SU-DHL-6 (cell line): ENCODE measurements at regions not wholly inside any gene's neighbourhood (a gene's known extent, or its start where the extent isn't known, plus 50 kb on each side); places are given as distances from the start of the nearest gene placed in this dataset.

Experiments
- H2AFZ ChIP-seq: fragments of 200-600 bp; sonication (generic); 2 replicates; pipeline ENCODE4 v1.6.1; 2014; ENCODE audit warnings: low read depth, mild to moderate bottlenecking, moderate library complexity, mixed read lengths, antibody characterized with exemption, low read length; ENCODE audit not compliant: severe bottlenecking
- H3F3A ChIP-seq: fragments of 200-600 bp; shearing (Covaris generic); 2 replicates; pipeline ENCODE4 v1.6.0; 2016; ENCODE audit warnings: antibody characterized with exemption, mild to moderate bottlenecking; ENCODE audit not compliant: insufficient read depth
- H3K27ac ChIP-seq: fragments of 200-600 bp; sonication (generic); 2 replicates; pipeline ENCODE4 v1.5.1; 2016; ENCODE audit warnings: low read depth, mild to moderate bottlenecking, low read length, moderate library complexity, mixed read lengths
- H3K27me3 ChIP-seq: fragments of 200-600 bp; sonication (generic), shearing (Covaris generic); 2 replicates; pipeline ENCODE4 v1.6.0; 2014; ENCODE audit warnings: mild to moderate bottlenecking, low read length
- H3K36me3 ChIP-seq: fragments of 200-600 bp; sonication (generic); 2 replicates; pipeline ENCODE4 v1.6.1; 2014; ENCODE audit warnings: mild to moderate bottlenecking, low read length, mixed read lengths
- H3K4me2 ChIP-seq: fragments of 300-600, 200-600 bp; shearing (Covaris generic), sonication (generic); 2 replicates; pipeline ENCODE4 v1.6.0; 2014; ENCODE audit warnings: low read length, low read depth, mild to moderate bottlenecking; ENCODE audit not compliant: poor library complexity, severe bottlenecking
- H3K4me3 ChIP-seq: fragments of 200-600 bp; sonication (generic); 2 replicates; pipeline ENCODE4 v1.5.1; 2014; ENCODE audit warnings: antibody characterized with exemption, low read length, mild to moderate bottlenecking, mixed read lengths; ENCODE audit not compliant: insufficient read depth, poor library complexity, severe bottlenecking
- H3K79me2 ChIP-seq: fragments of 200-600 bp; sonication (generic); 2 replicates; pipeline ENCODE4 v1.6.1; 2014; ENCODE audit warnings: mild to moderate bottlenecking, low read length, moderate library complexity; ENCODE audit not compliant: insufficient read depth
- H3K9ac ChIP-seq: fragments of 200-600 bp; sonication (generic); 2 replicates; pipeline ENCODE4 v1.7.0; 2014; ENCODE audit warnings: mild to moderate bottlenecking, low read length
- H3K9me2 ChIP-seq: fragments of 200-600 bp; sonication (generic); replicated peaks from 2 replicates; pipeline ENCODE4 v1.6.1; 2014; ENCODE audit warnings: low read length; ENCODE audit not compliant: insufficient read depth
- H3K9me3 ChIP-seq: fragments of 200-600 bp; sonication (generic); 2 replicates; pipeline ENCODE4 v1.6.1; 2014; ENCODE audit warnings: low read length, mixed read lengths; ENCODE audit not compliant: insufficient read depth
- H4K20me1 ChIP-seq: fragments of 200-600 bp; sonication (generic); 2 replicates; pipeline ENCODE4 v1.6.1; 2014; ENCODE audit warnings: low read depth, mild to moderate bottlenecking, antibody characterized with exemption, low read length, moderate library complexity, mixed read lengths
- EZH2phosphoT487 ChIP-seq: fragments of 200-600 bp; sonication (generic), shearing (Covaris generic); conservative IDR thresholded peaks from 2 replicates; pipeline ENCODE4 v1.6.1; 2018; ENCODE audit warnings: mild to moderate bottlenecking, antibody characterized with exemption, low read length, moderate library complexity, mixed read lengths
- TF ChIP-seq, protein P1 (sequence below): fragments of 200-600 bp; sonication (generic); IDR thresholded peaks from one replicate; pipeline ENCODE4 v1.5.1; 2017; ENCODE audit warnings: antibody characterized with exemption, mild to moderate bottlenecking, low read length, moderate library complexity; ENCODE audit not compliant: insufficient read depth, poor library complexity, severe bottlenecking

DNA sequence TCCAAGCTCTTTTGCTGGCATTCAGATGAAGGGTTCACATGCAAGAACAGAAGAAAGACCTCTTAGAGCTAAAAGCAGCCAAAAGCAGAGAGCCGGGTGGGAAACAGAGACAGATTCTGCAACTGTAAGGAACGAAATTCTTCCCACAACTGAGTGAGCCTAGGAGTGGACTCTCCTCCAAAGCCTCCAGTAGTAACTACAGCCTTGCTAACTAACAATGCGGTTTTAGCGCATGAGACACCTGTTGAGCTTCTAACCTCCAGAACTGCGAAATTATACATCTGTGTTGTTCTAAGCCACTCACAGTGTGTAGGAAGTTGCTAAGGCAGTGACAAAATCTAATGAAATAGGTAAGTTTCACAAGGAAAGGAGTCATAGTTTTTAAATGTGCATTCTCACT lies 98.1 kb upstream of the SLITRK1 start:
- TF ChIP-seq EZH2phosphoT487 = no peak
- TF ChIP-seq, protein P1, sequence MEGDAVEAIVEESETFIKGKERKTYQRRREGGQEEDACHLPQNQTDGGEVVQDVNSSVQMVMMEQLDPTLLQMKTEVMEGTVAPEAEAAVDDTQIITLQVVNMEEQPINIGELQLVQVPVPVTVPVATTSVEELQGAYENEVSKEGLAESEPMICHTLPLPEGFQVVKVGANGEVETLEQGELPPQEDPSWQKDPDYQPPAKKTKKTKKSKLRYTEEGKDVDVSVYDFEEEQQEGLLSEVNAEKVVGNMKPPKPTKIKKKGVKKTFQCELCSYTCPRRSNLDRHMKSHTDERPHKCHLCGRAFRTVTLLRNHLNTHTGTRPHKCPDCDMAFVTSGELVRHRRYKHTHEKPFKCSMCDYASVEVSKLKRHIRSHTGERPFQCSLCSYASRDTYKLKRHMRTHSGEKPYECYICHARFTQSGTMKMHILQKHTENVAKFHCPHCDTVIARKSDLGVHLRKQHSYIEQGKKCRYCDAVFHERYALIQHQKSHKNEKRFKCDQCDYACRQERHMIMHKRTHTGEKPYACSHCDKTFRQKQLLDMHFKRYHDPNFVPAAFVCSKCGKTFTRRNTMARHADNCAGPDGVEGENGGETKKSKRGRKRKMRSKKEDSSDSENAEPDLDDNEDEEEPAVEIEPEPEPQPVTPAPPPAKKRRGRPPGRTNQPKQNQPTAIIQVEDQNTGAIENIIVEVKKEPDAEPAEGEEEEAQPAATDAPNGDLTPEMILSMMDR = no peak
- Histone ChIP-seq H3K9ac (no peak overlapping the region), H3K27me3 (no peaks in the 10 kb centered on the region), H3K9me3 (no peaks in the 10 kb centered on the region), H3K4me2 (no peak overlapping the region), H3K36me3 (no peaks in the 10 kb centered on the region), H3K27ac (no peak overlapping the region), H3K9me2 (no peaks in the 10 kb centered on the region), H3F3A (no peaks in the 10 kb centered on the region), H4K20me1 (no peaks in the 10 kb centered on the region), H3K79me2 (no peaks in the 10 kb centered on the region), H3K4me3 (no peak overlapping the region), H2AFZ (no peak overlapping the region)

- H4K20me1 ChIP-seq = no peaks in the 10 kb centered on the region
- H3F3A ChIP-seq = no peaks in the 10 kb centered on the region
- no peak overlapping the region for H3K9ac ChIP-seq
- TF ChIP-seq, protein P1 = no peak
- TF ChIP-seq EZH2phosphoT487 = no peak
- no peak overlapping the region for H3K4me2 ChIP-seq
- no peak overlapping the region for H2AFZ ChIP-seq
- no peak overlapping the region for H3K4me3 ChIP-seq
- no peak overlapping the region for H3K27ac ChIP-seq
- no peaks in the 10 kb centered on the region for H3K79me2 ChIP-seq
- H3K27me3 ChIP-seq = no peaks in the 10 kb centered on the region
- no peaks in the 10 kb centered on the region for H3K9me2 ChIP-seq
- H3K36me3 ChIP-seq = no peaks in the 10 kb centered on the region
- no peaks in the 10 kb centered on the region for H3K9me3 ChIP-seq
Observed at GRCh38 chr13:83975655-83976165, 93.4 kb upstream of the SLITRK1 start.

- Histone ChIP-seq H3K27me3 (no peaks in the 10 kb centered on the region), H3K79me2 (no peaks in the 10 kb centered on the region), H3K9me2 (no peaks in the 10 kb centered on the region), H3K36me3 (no peaks in the 10 kb centered on the region), H3F3A (no peaks in the 10 kb centered on the region), H3K27ac (no peak overlapping the region), H2AFZ (no peak overlapping the region), H4K20me1 (no peaks in the 10 kb centered on the region), H3K4me2 (no peak overlapping the region), H3K4me3 (no peak overlapping the region), H3K9me3 (no peaks in the 10 kb centered on the region), H3K9ac (no peak overlapping the region)
- TF ChIP-seq EZH2phosphoT487 = no peak
- TF ChIP-seq, protein P1 = no peak
Observed at GRCh38 chr13:83958531-83958930, 76.3 kb upstream of the SLITRK1 start.
